OCI-LY1 (cell line): ENCODE measurements at regions not wholly inside any gene's neighbourhood (a gene's known extent, or its start where the extent isn't known, plus 50 kb on each side); places are given as distances from the start of the nearest gene placed in this dataset.

Source experiments
- CTCF ChIP-seq: fragments of 200-600 bp; sonication (generic), shearing (Covaris generic); IDR thresholded peaks from 2 replicates; pipeline ENCODE4 v1.5.1; 2017; ENCODE audit warnings: mild to moderate bottlenecking, antibody characterized with exemption, low read length, moderate library complexity, mixed read lengths
- EZH2 ChIP-seq: fragments of 200-600 bp; sonication (generic), shearing (Covaris generic); IDR thresholded peaks from 2 replicates; pipeline ENCODE4 v1.8.0; 2017; ENCODE audit warnings: borderline replicate concordance, mixed run types, mild to moderate bottlenecking, antibody characterized with exemption, low read length, moderate library complexity, mixed read lengths

GRCh38 chr17:36730857-36731490, 129.6 kb downstream of the MRM1 start:
- TF ChIP-seq CTCF, result no peak
- TF ChIP-seq EZH2, result no peak
